OCI-LY1 (cell line): ENCODE measurements at regions not wholly inside any gene's neighbourhood (a gene's known extent, or its start where the extent isn't known, plus 50 kb on each side); places are given as distances from the start of the nearest gene placed in this dataset.

Experiments used
- CTCF ChIP-seq: fragments of 200-600 bp; sonication (generic), shearing (Covaris generic); IDR thresholded peaks from 2 replicates; pipeline ENCODE4 v1.5.1; 2017; ENCODE audit warnings: mild to moderate bottlenecking, antibody characterized with exemption, low read length, moderate library complexity, mixed read lengths
- EZH2 ChIP-seq: fragments of 200-600 bp; sonication (generic), shearing (Covaris generic); IDR thresholded peaks from 2 replicates; pipeline ENCODE4 v1.8.0; 2017; ENCODE audit warnings: borderline replicate concordance, mixed run types, mild to moderate bottlenecking, antibody characterized with exemption, low read length, moderate library complexity, mixed read lengths

- TF ChIP-seq CTCF (no peak), EZH2 (no peak)
These were observed 160.7 kb upstream of the RTL1 start for GRCh38 chr14:101064121-101064661.
